ENCODE measurements at regions not wholly inside any gene's neighbourhood (a gene's known extent, or its start where the extent isn't known, plus 50 kb on each side); places are given as distances from the start of the nearest gene placed in this dataset.

GRCh38 chr2:13474538-13474937 is 757.8 kb downstream of the TRIB2 start:
- TF ChIP-seq CTCF (IDR thresholded peaks at IDR 0.05): no peak
- no peak for TF ChIP-seq POLR2A (IDR thresholded peaks at IDR 0.05)

Data from heart left ventricle (tissue), 13 donors.